HUES64 (cell line): ENCODE measurements at regions not wholly inside any gene's neighbourhood (a gene's known extent, or its start where the extent isn't known, plus 50 kb on each side); places are given as distances from the start of the nearest gene placed in this dataset.

Experiments
- H3K27ac ChIP-seq: 2 replicates; pipeline ENCODE4 v1.7.0; 2013; ENCODE audit warnings: low read depth, low read length, inconsistent platforms
- H3K27me3 ChIP-seq: 2 replicates; pipeline ENCODE4 v1.6.1; 2013; ENCODE audit warnings: mild to moderate bottlenecking, low read length; ENCODE audit not compliant: insufficient read depth
- H3K36me3 ChIP-seq: 2 replicates; pipeline ENCODE4 v1.6.1; 2013; ENCODE audit warnings: mild to moderate bottlenecking, low read length; ENCODE audit not compliant: insufficient read depth
- H3K4me1 ChIP-seq: 2 replicates; pipeline ENCODE4 v1.6.1; 2013; ENCODE audit warnings: mild to moderate bottlenecking, low read length, moderate library complexity; ENCODE audit not compliant: insufficient read depth
- H3K4me3 ChIP-seq: 2 replicates; pipeline ENCODE4 v1.5.1; 2013; ENCODE audit warnings: mild to moderate bottlenecking, low read length, moderate library complexity
- H3K9ac ChIP-seq: 2 replicates; pipeline ENCODE4 v1.6.1; 2013; ENCODE audit warnings: mild to moderate bottlenecking, low read depth, low read length
- H3K9me3 ChIP-seq: 2 replicates; pipeline ENCODE4 v1.6.1; 2013; ENCODE audit warnings: low read depth, low read length; ENCODE audit not compliant: insufficient read depth
- WGBS: fragments of 150-250, 120-280 bp; methylation state at CpG from one replicate; pipeline ENCODE4 v1.1.7; 2013; ENCODE audit warnings: missing lambda C conversion rate; 5-methylcytosine and 5-hydroxymethylcytosine counted together

- no peaks in the 10 kb centered on the region for H3K9me3 ChIP-seq
- H3K27me3 ChIP-seq, result no peaks in the 10 kb centered on the region
- no peak overlapping the region for H3K9ac ChIP-seq
- H3K27ac ChIP-seq, result no peak overlapping the region
- H3K36me3 ChIP-seq, result no peaks in the 10 kb centered on the region
- WGBS, result 91% methylated on average over 6 of the region's 6 CpGs
- H3K4me3 ChIP-seq, result no peak overlapping the region
- no peaks in the 10 kb centered on the region for H3K4me1 ChIP-seq
These were observed 133.1 kb downstream of the IQUB start for GRCh38 chr7:123401295-123401694.

- no peak overlapping the region for H3K4me3 ChIP-seq
These were observed 134.2 kb downstream of the IQUB start for GRCh38 chr7:123400196-123400595.

GRCh38 chr7:123398921-123399320, 135.5 kb downstream of the IQUB start:
- Histone ChIP-seq H3K27me3 (no peaks in the 10 kb centered on the region), H3K4me3 (no peak overlapping the region), H3K9me3 (no peaks in the 10 kb centered on the region), H3K4me1 (peaks cover 3% of the 10 kb centered on the region; the same call in 1 of the 2 replicates), H3K27ac (no peak overlapping the region), H3K36me3 (no peaks in the 10 kb centered on the region), H3K9ac (no peak overlapping the region)

More at GRCh38 chr7:123400196-123400595, 134.2 kb downstream of the IQUB start:
- no peaks in the 10 kb centered on the region for H3K9me3 ChIP-seq
- H3K4me1 ChIP-seq, result no peaks in the 10 kb centered on the region
- H3K9ac ChIP-seq, result no peak overlapping the region
- no peaks in the 10 kb centered on the region for H3K27me3 ChIP-seq
- no peak overlapping the region for H3K27ac ChIP-seq
- no peaks in the 10 kb centered on the region for H3K36me3 ChIP-seq

GRCh38 chr7:123397746-123398338, 136.6 kb downstream of the IQUB start:
- no peak overlapping the region for H3K27ac ChIP-seq
- 93% methylated on average over 6 of the region's 6 CpGs for WGBS

GRCh38 chr7:123393623-123394022, 140.8 kb downstream of the IQUB start:
- no peak overlapping the region for H3K4me3 ChIP-seq
- WGBS, result 90% methylated on average over 1 of the region's 6 CpGs
- peaks cover 14% of the 10 kb centered on the region; the same call in 1 of the 2 replicates for H3K4me1 ChIP-seq
- H3K9ac ChIP-seq, result no peak overlapping the region
- no peak overlapping the region; the same call in 1 of the 2 replicates for H3K27ac ChIP-seq
- no peaks in the 10 kb centered on the region for H3K27me3 ChIP-seq
- no peaks in the 10 kb centered on the region for H3K36me3 ChIP-seq
- H3K9me3 ChIP-seq, result no peaks in the 10 kb centered on the region

More at GRCh38 chr7:123397746-123398338, 136.6 kb downstream of the IQUB start:
- Histone ChIP-seq H3K9ac (no peak overlapping the region), H3K4me1 (peaks cover 14% of the 10 kb centered on the region; the same call in 1 of the 2 replicates), H3K4me3 (no peak overlapping the region), H3K36me3 (no peaks in the 10 kb centered on the region), H3K27me3 (no peaks in the 10 kb centered on the region), H3K9me3 (no peaks in the 10 kb centered on the region)

GRCh38 chr7:123372368-123372767, 162.0 kb downstream of the IQUB start:
- no peak overlapping the region for H3K9ac ChIP-seq
- H3K4me1 ChIP-seq, result no peaks in the 10 kb centered on the region
- no peak overlapping the region for H3K27ac ChIP-seq
- H3K4me3 ChIP-seq, result no peak overlapping the region
- WGBS, result no CpG with 5 or more reads among the region's 1 CpG
- no peaks in the 10 kb centered on the region for H3K36me3 ChIP-seq
- no peaks in the 10 kb centered on the region for H3K27me3 ChIP-seq
- H3K9me3 ChIP-seq, result peaks cover 3% of the 10 kb centered on the region; the same call in 1 of the 2 replicates

- no peak overlapping the region for H3K9ac ChIP-seq
- no peak overlapping the region for H3K4me3 ChIP-seq
- H3K9me3 ChIP-seq, result no peaks in the 10 kb centered on the region
- no peak overlapping the region for H3K27ac ChIP-seq
- no peaks in the 10 kb centered on the region for H3K4me1 ChIP-seq
- H3K27me3 ChIP-seq, result no peaks in the 10 kb centered on the region
- 53% methylated on average over 5 of the region's 5 CpGs for WGBS
- no peaks in the 10 kb centered on the region for H3K36me3 ChIP-seq
These were observed 166.8 kb downstream of the IQUB start for GRCh38 chr7:123367484-123368122.

GRCh38 chr7:123367031-123367430, 167.3 kb upstream of the SLC13A1 start:
- no peaks in the 10 kb centered on the region for H3K4me1 ChIP-seq
- WGBS, result 88% methylated on average over 3 of the region's 4 CpGs
- H3K27ac ChIP-seq, result no peak overlapping the region
- no peaks in the 10 kb centered on the region for H3K36me3 ChIP-seq
- no peaks in the 10 kb centered on the region for H3K9me3 ChIP-seq
- H3K27me3 ChIP-seq, result no peaks in the 10 kb centered on the region
- H3K4me3 ChIP-seq, result no peak overlapping the region
- no peak overlapping the region for H3K9ac ChIP-seq

GRCh38 chr7:123366626-123367025, 166.9 kb upstream of the SLC13A1 start:
- Histone ChIP-seq H3K9ac (no peak overlapping the region), H3K4me3 (no peak overlapping the region), H3K4me1 (no peaks in the 10 kb centered on the region), H3K9me3 (no peaks in the 10 kb centered on the region), H3K36me3 (no peaks in the 10 kb centered on the region), H3K27ac (no peak overlapping the region), H3K27me3 (no peaks in the 10 kb centered on the region)

GRCh38 chr7:123360631-123361030, 160.9 kb upstream of the SLC13A1 start:
- WGBS, result 94% methylated on average over 2 of the region's 2 CpGs
- Histone ChIP-seq H3K4me3 (no peak overlapping the region), H3K36me3 (no peaks in the 10 kb centered on the region), H3K27ac (no peak overlapping the region), H3K4me1 (peaks cover 6% of the 10 kb centered on the region; the same call in 1 of the 2 replicates), H3K27me3 (no peaks in the 10 kb centered on the region), H3K9ac (no peak overlapping the region), H3K9me3 (no peaks in the 10 kb centered on the region)

- H3K27ac ChIP-seq, result no peak overlapping the region
- WGBS, result 70% methylated on average over 5 of the region's 5 CpGs
- peaks cover 6% of the 10 kb centered on the region for H3K4me1 ChIP-seq
- no peak overlapping the region for H3K9ac ChIP-seq
- H3K27me3 ChIP-seq, result no peaks in the 10 kb centered on the region
- H3K9me3 ChIP-seq, result no peaks in the 10 kb centered on the region
- no peaks in the 10 kb centered on the region for H3K36me3 ChIP-seq
- no peak overlapping the region for H3K4me3 ChIP-seq
These were observed 155.9 kb upstream of the SLC13A1 start for GRCh38 chr7:123355576-123356190.
